ENCODE measurements at regions not wholly inside any gene's neighbourhood (a gene's known extent, or its start where the extent isn't known, plus 50 kb on each side); places are given as distances from the start of the nearest gene placed in this dataset.

GRCh38 chr2:9720352-9721093 is 89.7 kb upstream of the YWHAQ start:
- H3K27ac ChIP-seq (ENCODE audit: low read depth, low read length): no peak overlapping the region
- peak overlapping the region; percentile 48 for H3K4me2 ChIP-seq (ENCODE audit: low read length)
- TF ChIP-seq EZH2phosphoT487 (IDR thresholded peaks at IDR 0.05; ENCODE audit: borderline replicate concordance, low read length) (no peak), CTCF (IDR thresholded peaks at IDR 0.05; ENCODE audit: low read depth, low read length, poor library complexity, severe bottlenecking) (no peak)
- no peaks in the 10 kb centered on the region for H3K9me3 ChIP-seq (ENCODE audit: control insufficient read depth, insufficient read depth, low read length)
- no peaks in the 10 kb centered on the region for H3F3A ChIP-seq (ENCODE audit: control insufficient read depth, insufficient read depth)
- H3K79me2 ChIP-seq (ENCODE audit: control insufficient read depth, low read length): no peaks in the 10 kb centered on the region
- no peaks in the 10 kb centered on the region for H4K20me1 ChIP-seq (ENCODE audit: control insufficient read depth, insufficient read depth, low read depth, low read length)
- peaks cover 15% of the 10 kb centered on the region for H3K4me1 ChIP-seq (ENCODE audit: control insufficient read depth, low read length)
- no peaks in the 10 kb centered on the region for H3K36me3 ChIP-seq (ENCODE audit: control insufficient read depth, low read length)
- H3K9me2 ChIP-seq (replicated peaks; ENCODE audit: control insufficient read depth, low read length): no peaks in the 10 kb centered on the region
- 0 out of 2 replicates have a peak overlapping the region, but pooled peaks have one; percentile 5 for H3K4me3 ChIP-seq (ENCODE audit: low read length)
- 0 out of 2 replicates have a peak, but pooled peaks cover 5% of the 10 kb centered on the region for H3K27me3 ChIP-seq (ENCODE audit: control insufficient read depth, low read length)

- no peaks in the 10 kb centered on the region for H3K9me2 ChIP-seq (replicated peaks; ENCODE audit: control insufficient read depth, low read length)
- no peak overlapping the region for H3K27ac ChIP-seq (ENCODE audit: low read depth, low read length)
- no peaks in the 10 kb centered on the region for H3K79me2 ChIP-seq (ENCODE audit: control insufficient read depth, low read length)
- H3K4me2 ChIP-seq (ENCODE audit: low read length): peak overlapping the region; percentile 48; the same call in 1 of the 2 replicates
- no peaks in the 10 kb centered on the region for H3F3A ChIP-seq (ENCODE audit: control insufficient read depth, insufficient read depth)
- no peaks in the 10 kb centered on the region for H3K36me3 ChIP-seq (ENCODE audit: control insufficient read depth, low read length)
- H3K4me3 ChIP-seq (ENCODE audit: low read length): no peak overlapping the region
- peaks cover 15% of the 10 kb centered on the region for H3K4me1 ChIP-seq (ENCODE audit: control insufficient read depth, low read length)
- no peaks in the 10 kb centered on the region for H3K9me3 ChIP-seq (ENCODE audit: control insufficient read depth, insufficient read depth, low read length)
- no peaks in the 10 kb centered on the region for H4K20me1 ChIP-seq (ENCODE audit: control insufficient read depth, insufficient read depth, low read depth, low read length)
- TF ChIP-seq EZH2phosphoT487 (IDR thresholded peaks at IDR 0.05; ENCODE audit: borderline replicate concordance, low read length): no peak
- no peak for TF ChIP-seq CTCF (IDR thresholded peaks at IDR 0.05; ENCODE audit: low read depth, low read length, poor library complexity, severe bottlenecking)
- H3K27me3 ChIP-seq (ENCODE audit: control insufficient read depth, low read length): 0 out of 2 replicates have a peak, but pooled peaks cover 5% of the 10 kb centered on the region
Observed at GRCh38 chr2:9721344-9721743, 90.5 kb upstream of the YWHAQ start.

- Histone ChIP-seq H3K4me2 (ENCODE audit: low read length) (no peak overlapping the region), H3K27ac (ENCODE audit: low read depth, low read length) (no peak overlapping the region), H3K4me3 (ENCODE audit: low read length) (no peak overlapping the region), H3K79me2 (ENCODE audit: control insufficient read depth, low read length) (no peaks in the 10 kb centered on the region), H3K9me3 (ENCODE audit: control insufficient read depth, insufficient read depth, low read length) (no peaks in the 10 kb centered on the region), H3F3A (ENCODE audit: control insufficient read depth, insufficient read depth) (no peaks in the 10 kb centered on the region), H3K4me1 (ENCODE audit: control insufficient read depth, low read length) (peaks cover 15% of the 10 kb centered on the region), H3K9me2 (replicated peaks; ENCODE audit: control insufficient read depth, low read length) (no peaks in the 10 kb centered on the region), H3K27me3 (ENCODE audit: control insufficient read depth, low read length) (0 out of 2 replicates have a peak, but pooled peaks cover 5% of the 10 kb centered on the region), H3K36me3 (ENCODE audit: control insufficient read depth, low read length) (no peaks in the 10 kb centered on the region), H4K20me1 (ENCODE audit: control insufficient read depth, insufficient read depth, low read depth, low read length) (no peaks in the 10 kb centered on the region)
- TF ChIP-seq EZH2phosphoT487 (IDR thresholded peaks at IDR 0.05; ENCODE audit: borderline replicate concordance, low read length) (no peak), CTCF (IDR thresholded peaks at IDR 0.05; ENCODE audit: low read depth, low read length, poor library complexity, severe bottlenecking) (no peak)
Observed at GRCh38 chr2:9722451-9722850, 91.7 kb upstream of the YWHAQ start.

All from DOHH2 (cell line).